Stimulated activated CD4-positive, alpha-beta T cell treated with anti-CD3 and anti-CD28 coated beads, TNF-alpha, amount 100 ng/mL, for 24 hours (primary cell): ENCODE measurements at regions not wholly inside any gene's neighbourhood (a gene's known extent, or its start where the extent isn't known, plus 50 kb on each side); places are given as distances from the start of the nearest gene placed in this dataset.

Experiments
- DNase-seq, 3 experiments: peaks; one replicate each; pipeline ENCODE4 v3.0.0-alpha.2; 2020; ENCODE audit warnings: low read depth in 3 of 3

DNA sequence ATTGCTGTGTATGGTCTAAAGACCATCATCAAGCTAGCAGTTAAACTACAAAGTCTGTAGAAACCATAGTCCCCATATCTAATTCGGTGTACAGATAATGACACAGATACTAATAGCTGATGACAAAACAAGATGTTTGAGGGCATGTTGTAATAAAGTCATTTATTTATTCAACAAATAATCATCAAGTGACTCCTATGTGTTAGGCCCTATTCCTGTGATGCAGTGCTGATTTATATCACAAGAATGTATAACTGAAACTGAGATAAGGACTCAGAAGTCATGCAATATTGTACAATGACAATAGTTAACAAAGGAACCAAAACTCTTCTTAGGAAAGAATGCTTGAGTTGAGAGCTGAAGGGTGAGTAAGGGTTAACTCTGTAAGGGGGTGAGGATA lies 315.0 kb upstream of the NR3C2 start:
- no peak for DNase-seq

DNA sequence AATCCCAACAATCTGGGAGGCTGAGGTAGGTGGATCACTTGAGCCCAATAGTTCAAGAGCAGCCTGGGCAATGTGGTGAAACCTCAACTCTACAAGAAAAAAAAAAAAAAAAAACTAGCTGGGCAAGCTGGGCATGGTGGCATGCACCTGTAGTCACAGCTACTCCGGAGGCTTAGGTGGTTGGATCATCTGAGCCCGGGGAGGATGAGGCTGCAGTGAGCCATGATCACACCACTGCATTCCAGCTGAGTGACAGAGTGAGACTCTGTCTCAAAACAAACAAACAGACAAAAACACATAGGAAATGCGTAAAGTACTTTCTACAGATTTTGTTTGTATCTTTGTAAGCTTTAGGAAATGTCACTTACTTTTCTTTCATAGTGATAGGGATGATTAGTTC lies 307.2 kb upstream of the NR3C2 start:
- DNase-seq = no peak

DNA sequence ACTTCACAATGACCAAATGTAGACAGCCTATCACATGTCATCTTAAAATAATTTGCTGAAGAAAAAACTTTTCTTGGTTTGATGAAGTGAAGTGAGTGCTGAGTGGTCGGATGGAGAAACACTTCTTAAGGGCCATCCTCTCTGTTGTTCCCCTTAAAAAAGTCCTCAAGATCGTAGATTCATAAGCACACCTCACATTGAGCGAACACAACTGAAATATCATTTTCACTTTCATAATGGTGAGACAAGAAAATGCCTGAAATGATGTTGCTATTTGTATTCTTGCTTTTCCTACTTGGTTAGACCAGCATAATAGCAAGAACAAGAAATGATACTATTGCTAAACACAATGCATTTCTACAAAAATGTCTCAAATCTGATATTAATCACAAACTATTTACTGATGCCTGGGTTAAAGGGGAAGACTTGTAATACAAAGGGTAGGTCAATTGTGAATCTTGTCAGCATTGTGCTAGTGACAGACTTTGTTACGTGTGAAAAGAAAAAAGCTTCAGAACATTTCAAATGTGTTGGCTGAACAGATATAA lies 305.6 kb upstream of the NR3C2 start:
- no peak for DNase-seq

DNA sequence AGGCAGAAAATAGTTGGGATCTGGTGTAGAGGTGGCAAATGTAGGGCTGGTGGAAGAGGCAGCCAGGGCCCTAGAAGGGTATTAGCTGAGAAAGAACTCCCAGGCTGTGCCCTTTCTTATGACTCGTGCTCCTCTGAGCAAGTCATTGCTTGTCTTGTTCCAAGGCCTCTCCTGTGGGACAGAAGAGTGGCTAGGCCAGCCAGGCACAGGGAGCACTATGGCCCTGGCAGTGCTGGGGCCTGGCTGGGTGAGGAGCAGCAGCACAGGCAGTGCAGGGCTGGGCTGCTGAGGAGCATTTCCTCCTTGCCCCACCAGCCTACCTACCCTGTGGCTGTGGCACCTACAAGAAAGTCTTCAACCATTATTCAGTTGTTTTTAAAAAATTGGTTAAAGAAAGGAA lies 298.5 kb upstream of the NR3C2 start:
- DNase-seq = no peak

DNA sequence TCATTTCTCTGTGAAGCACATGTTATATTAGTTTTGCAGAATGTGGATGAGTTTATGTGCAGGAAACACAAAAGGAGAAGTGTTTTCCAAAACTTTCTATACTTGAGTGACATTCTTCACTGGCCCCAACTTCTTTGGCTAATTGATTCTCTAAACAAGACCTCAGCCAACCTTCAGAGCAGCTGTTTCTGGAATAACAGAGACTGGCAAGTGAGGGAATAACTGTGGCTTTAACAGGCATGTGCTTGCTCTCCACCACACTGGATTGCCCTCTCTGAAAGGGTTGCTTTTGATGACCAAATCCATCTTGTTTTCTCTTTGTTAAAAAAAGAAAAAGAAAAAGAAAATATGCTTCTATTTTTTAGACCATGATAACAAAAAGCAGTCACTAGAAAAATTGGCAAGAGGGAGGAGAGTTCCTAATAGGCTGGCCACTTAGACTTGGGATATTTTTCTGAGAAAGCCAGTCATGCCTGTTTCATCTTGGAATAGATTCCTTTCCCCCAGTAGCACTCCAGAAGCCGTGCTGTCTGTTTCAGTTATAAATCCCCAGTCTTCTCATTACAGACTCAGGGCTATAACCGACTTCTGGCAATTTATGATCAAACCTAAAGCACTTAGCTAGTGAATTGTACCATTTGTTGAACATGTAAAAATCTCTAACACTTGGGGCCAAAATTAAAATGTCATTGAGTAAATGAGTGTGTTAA lies 295.0 kb upstream of the NR3C2 start:
- DNase-seq = no peak

DNA sequence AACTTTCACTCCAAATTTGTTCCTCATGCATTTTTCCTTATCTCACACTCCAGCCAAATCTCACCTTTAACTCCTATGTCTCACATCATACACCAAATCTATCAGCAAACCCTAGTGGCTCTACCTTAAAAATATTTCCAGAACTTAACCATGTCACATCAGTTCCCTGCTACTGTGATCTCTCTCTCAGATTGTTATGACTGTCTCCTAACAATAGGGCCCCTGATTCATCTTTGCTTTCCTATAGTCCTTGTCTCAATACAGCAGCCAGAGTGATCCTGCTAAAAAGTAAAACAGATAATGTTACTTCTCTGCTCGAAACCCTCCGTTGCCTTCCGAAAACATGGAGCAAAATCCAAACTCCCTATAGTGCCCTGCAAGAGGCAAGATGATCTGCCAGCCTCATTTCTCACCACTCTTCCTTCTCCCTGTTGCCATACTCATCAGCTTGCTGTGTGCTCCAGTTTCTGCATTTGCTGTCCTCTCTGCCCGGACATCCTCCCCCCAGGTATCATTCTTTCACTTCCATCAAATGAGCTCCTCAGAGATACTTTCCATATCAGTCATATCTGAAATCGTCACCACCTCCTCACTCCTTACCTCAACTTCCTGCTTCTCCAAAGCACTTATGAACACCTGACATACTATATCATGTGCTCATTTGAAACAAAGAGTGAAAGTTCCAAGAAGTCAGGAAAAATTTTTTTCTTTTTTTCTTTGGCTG lies 293.4 kb upstream of the NR3C2 start:
- DNase-seq = peak in 1 of 3 experiments; percentile 7

DNA sequence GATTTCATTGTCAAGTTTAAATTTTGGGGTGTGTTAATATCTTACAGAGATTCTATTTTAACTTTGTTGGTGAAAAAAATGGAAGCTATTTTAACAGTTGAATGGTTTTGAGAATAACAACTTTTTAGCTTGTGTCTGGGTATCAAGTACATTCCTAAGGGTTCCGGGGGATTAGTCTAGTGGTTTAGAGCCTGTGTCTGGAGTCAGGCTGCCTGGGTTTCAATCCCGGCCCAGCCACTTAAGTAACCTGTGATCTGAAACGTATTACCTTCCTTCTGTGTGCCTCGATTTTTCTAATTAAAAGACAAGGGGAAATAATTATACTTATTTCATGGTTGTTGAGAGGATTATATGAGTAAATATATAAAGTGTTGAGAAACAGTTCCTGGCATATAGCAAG lies 288.6 kb upstream of the NR3C2 start:
- DNase-seq = no peak

DNA sequence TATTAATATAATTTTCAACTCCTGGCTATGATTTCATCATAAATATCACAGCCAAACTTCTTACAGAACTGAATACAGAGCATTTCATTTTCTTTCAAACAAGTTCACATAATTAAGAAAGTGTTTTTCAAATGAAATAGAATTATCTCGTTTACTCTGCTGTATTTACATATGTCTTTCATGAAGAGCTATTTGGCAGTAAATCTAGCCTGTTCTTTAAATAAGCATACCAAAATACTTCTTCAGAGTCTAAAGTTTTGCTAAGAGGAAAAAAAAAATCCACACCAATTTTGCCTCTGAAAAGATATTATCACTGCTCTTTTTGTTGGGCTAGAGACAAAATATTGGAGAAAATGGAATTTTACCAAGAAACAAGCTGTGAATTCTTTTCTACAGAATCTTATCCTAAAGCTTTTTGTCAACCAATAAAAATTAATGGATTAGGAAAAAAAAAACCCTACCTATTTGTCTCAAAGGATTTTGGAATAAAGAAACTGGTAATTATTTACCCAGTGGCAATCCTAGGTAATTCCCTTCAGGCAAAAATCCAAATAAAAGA lies 287.9 kb upstream of the NR3C2 start:
- no peak for DNase-seq

DNA sequence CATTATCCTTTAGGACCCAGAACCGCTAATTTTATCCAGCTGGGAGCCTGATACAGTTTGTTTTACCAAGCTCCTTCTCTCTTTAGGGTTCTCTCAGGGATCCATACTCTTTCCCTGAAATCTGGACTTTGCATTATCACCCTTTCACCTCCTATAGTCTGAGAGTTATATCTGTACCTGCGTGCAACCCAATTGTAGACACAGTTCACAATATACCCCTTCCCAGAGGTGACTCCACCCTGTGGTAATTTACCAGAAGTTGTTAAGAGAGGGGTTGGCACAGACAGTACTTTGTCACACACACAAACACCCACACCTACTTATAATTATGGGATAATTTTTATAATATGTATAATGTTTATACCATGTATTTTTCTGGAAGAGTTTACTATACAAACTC lies 275.8 kb upstream of the NR3C2 start:
- DNase-seq = no peak

DNA sequence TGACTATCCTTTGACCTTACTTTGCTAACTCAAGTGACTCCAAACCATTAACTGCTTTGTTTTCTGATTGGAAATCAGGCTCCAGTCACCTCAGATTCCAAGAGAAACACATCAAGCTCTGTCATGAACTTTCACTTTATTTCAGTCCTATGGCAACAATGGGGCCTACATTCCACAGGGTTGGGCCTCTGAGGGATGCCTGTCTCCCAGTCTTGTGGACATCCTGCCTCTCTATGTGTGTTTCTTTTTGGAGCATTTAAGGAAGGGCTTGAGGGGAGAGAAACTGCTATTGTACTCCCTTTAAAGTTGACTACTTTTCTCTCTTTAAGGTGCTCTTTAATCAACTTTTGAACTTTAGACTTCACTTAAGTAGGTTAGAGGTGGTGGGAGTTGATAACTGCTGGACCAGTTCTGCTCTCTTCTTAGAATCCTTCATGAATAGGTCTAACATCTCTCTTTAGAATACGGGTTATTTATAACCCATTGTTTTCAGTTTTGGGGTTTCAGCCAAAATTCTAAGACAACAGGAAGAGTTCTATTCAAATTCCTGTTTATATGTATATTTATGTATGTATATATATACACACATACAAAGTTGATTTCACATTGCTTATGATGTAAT lies 274.3 kb upstream of the NR3C2 start:
- DNase-seq = no peak

DNA sequence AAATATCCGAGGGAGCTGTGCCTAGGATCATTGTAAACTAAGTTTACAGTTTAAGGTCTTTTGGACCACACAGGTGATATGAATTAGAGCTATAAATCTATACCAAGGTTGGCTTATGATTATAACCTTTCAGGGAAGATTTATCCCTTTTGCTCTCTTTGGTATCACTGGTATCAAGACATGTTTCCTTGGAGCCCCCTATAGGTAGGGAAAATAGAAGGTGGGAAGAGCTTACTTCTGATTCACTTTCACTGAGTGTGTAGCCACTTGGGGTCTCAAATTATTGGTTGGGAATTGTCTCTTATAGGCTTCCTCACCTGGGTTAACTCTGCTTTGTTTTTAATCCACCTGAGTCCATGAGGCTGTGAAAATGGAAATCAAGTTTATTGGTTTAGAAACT lies 262.1 kb upstream of the NR3C2 start:
- DNase-seq = no peak

DNA sequence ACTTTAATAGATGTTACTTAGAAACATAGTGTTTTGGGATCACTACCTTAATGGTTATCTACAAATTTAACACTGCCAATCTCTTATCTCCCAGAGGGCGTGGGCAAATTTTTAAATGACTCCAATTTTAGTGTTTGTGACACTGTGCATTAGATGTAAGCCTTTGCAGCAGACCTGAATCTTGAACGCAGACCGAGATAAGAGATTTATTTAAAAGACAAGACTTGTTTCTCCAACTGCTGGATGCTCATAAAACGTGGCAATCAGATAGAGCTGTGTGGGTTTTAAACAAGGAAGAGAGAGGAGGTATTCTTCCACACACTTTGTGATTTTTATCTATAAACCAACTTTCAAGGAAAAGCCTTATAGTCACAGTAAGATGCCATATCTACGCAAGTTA lies 252.5 kb upstream of the NR3C2 start:
- no peak for DNase-seq

DNA sequence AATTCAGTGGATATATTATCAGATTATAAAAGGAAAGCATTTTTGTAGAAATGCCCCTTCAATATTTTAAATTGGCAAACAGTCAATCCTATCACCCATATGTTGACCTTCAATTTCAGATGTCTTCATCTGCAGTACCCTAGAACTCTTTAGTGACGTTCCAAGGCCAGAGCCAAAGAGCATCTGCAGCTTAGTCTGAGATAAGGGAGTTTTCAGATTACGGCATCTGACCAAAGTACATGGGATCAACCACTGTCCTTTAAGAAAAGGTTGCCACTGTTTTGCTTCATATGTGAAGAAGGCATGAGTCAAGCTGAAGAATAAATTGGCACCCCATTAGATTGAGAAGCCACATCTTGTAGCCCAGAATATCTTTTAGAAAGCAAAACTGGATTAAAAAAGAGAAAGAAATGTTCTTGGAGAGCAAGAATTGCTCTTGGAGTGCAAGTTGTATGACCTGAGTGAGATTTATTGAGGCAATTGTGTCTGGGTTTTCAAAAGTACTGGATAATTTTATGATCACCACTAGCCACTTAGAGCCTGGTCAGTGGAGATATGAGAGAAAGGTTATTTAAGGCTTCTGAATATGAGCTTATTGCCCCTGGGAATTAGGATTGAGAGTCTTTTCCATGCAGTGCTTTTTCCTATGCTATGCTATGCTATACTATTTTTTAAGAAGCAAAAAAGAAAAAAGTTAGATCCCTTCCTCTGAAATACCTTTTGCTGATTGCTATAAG lies 251.9 kb upstream of the NR3C2 start:
- no peak for DNase-seq

DNA sequence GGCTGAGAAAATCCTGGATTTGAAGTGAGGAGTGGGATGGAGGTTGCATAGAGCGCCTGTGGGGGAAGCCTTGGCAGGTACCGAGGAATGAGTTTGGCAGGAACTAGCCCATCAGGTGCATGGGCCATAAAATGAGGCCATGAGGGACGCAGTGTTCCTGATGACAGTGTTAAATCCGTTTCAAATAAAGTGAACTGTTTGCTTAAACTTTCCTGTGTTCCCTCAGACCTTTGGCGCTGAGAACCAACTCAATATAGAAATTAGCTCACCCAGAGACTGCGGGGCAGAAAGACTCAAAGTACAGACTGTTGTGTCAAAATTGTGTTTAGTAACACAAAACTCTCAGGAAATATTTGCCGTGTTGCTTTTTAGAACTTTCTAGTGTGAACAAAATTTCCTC lies 250.0 kb upstream of the NR3C2 start:
- no peak for DNase-seq

DNA sequence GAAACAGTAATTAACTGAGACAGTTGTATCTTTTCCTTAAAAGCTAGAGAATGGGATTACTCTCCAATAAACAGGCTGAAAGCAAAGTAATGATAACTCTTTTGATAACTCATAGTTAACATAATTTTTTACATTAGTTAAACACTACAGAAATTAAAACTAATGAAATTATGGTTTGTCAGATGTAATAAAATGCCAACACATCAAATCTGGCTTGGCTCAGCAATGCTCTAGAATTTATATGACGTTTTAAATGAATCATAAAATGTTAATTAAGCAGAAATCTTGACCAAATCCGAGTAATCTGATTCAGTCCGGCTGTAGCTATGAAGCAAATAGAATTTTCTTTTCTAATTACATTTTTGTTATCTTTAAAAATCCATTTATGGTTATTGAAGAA lies 244.2 kb upstream of the NR3C2 start:
- no peak for DNase-seq

DNA sequence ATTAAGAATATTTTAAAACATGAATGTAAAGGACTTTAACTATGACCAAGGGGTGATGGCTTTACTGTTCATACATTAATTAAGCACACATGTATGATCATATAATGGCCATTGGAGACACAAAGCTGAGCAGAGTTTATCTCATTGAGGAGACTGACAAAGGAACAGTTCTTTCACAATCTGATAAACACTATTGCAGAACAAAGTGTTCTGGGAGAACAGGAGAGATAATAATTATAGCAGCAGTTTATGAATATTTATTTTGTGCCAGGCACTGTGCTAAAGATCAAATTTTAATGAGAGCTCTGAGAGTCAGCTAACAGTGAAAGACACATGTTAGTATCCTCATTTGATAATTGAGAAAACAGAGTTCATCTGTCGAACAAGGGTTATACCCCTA lies 242.4 kb upstream of the NR3C2 start:
- no peak for DNase-seq

DNA sequence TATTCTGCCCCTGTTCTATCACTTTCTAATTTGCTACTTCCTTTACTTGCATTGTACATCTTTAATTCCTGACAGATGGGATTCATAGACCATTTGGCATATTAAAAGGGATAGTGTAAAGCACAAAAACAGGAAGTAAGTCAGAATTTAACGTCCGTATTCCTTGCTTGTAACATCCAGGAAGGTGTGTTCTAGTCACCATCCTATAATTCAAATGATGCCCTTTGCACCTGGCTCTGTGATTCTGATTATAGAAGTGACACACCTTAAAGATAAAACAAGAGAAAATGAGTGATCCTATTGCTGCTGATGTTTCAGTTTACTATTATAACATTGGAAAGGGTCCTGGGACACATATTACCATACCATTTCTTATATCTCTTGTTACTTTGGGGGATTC lies 238.7 kb upstream of the NR3C2 start:
- no peak for DNase-seq

DNA sequence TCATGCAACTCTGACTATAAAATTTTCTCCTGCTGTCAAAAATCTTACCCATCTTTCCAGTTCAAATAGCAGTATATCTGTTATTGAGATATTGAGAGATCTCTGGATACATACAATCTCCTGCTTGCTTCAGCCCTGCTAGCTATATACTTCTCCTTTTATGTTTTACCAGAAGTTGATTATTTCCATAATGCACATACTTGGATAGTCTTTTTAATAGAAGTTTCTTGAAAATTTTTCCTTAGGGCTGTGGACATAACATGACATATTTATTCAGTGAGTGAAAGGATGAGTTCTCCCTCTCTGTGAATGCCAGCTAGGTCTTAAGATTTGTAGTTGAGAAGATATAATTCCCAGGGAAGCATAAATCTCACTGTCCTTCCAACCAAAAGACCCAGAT lies 234.1 kb upstream of the NR3C2 start:
- no peak for DNase-seq

DNA sequence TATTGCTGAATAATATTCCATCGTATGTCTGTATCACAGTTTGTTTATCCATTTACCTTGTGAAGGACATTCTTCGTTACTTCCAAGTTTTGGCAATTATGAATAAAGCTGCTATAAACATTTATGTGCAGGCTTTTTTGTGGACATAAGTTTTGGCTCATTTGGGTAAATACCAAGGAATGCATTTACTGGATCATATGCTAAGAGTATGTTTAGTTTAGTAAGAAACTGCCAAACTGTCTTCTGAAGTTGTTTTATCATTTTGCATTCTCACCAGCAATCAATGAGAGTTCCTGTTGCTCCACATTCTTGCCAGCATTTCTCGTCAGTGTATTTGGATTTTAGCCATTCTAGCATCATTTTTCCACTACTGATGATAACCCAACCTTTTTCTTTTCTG lies 232.7 kb upstream of the NR3C2 start:
- DNase-seq = no peak

DNA sequence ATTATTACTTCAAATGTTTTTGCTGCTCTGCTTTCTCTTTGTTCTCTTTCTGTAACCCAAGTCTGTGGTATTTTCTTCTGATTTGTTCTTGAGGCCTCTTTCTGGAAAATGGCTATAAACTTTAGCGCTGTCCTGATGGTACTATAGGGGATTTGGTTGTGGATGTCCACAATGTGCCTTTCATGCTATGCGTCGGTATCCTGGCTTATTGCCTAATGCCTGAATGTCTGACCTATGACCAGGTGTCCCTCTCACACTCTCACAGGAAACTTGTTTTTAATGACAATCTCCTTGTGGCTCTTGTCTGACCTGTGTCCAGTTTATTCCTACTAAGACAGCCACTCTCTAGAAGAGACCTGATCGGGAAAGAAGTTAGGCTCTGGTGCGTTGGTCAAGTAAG lies 222.4 kb upstream of the NR3C2 start:
- DNase-seq = no peak

DNA sequence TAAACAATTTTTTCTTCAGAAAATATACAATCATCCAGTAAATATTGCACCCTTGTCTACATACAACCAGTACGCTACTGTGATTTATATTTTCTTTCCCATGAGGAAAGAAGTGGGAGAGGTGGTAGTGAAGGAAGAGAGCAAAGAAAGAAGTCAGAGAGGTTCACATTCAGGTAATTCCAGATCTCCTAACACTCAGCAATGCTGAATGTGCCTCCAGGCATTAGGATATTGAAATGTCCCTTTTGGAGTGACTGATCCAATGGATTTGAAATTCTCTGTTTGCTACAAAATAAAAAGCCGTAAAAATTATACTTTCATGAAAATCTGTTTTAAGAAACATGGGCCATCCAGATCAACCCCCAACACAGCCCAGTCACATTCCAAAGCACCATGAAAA lies 211.9 kb upstream of the NR3C2 start:
- DNase-seq = no peak

DNA sequence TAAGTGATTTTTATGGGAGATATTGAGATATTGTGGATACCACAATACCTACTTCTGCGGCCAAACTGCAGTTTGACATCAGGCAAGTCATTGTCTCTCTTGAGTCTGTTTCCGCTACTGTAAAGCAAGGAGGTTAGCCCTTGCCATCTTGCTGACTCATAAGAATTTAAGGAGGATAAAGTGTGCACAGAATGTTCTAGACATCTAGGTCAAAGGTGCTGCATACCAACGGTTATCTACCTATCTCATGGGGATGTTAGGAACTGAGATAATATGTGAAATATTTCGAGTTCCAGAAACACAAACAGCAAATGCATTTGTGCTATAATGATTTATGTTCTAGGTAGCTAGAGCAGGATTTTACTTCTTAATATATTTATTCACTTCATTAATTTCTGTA lies 211.5 kb upstream of the NR3C2 start:
- DNase-seq = no peak
